ENCODE measurements at regions not wholly inside any gene's neighbourhood (a gene's known extent, or its start where the extent isn't known, plus 50 kb on each side); places are given as distances from the start of the nearest gene placed in this dataset.
"Not testable (repeated sequence)": the region's sequence is repeated elsewhere in the genome, so short reads cannot be mapped to it uniquely, and the experiment has no call there.

- POLR2A ChIA-PET (ENCODE audit: unreplicated experiment), result no interaction called here
- H3K79me2 ChIP-seq (ENCODE audit: low read depth), result no peaks in the 10 kb centered on the region
- intact Hi-C loops (cut with micrococcal nuclease; ENCODE audit: unreplicated experiment), result no loop called here
- no peak overlapping the region for H3K27ac ChIP-seq
- H3F3A ChIP-seq (ENCODE audit: insufficient read depth, low read depth), result no peaks in the 10 kb centered on the region
- no peaks in the 10 kb centered on the region for H3K9me3 ChIP-seq (ENCODE audit: insufficient read depth, low read depth)
- no peaks in the 10 kb centered on the region for H3K27me3 ChIP-seq (ENCODE audit: insufficient read depth, low read depth)
- no peak for DNase-seq
- H4K20me1 ChIP-seq (ENCODE audit: insufficient read depth), result no peaks in the 10 kb centered on the region
- H2AFZ ChIP-seq, result no peak overlapping the region
- H3K36me3 ChIP-seq (ENCODE audit: low read depth), result no peaks in the 10 kb centered on the region
- no peak overlapping the region for H3K4me2 ChIP-seq
- TF ChIP-seq CTCF (conservative IDR thresholded peaks at IDR 0.05) (no peak), EZH2 (IDR thresholded peaks at IDR 0.05; ENCODE audit: low read depth) (no peak)
- no TSS peak for BruUV-seq (replicated peaks)
- H3K4me3 ChIP-seq, result no peak overlapping the region
- H3K9me2 ChIP-seq (ENCODE audit: insufficient read depth), result no peaks in the 10 kb centered on the region
- CTCF ChIA-PET, result no interaction called here
- H3K4me1 ChIP-seq (replicated peaks; ENCODE audit: insufficient read depth), result no peaks in the 10 kb centered on the region
Measured at GRCh38 chr10:37003126-37003525, 122.3 kb upstream of the ANKRD30A start.

GRCh38 chr10:36995806-36996205, 129.6 kb upstream of the ANKRD30A start:
- H4K20me1 ChIP-seq (ENCODE audit: insufficient read depth); H3K79me2 ChIP-seq (ENCODE audit: low read depth); POLR2A ChIA-PET (ENCODE audit: unreplicated experiment); H2AFZ ChIP-seq; H3K27ac ChIP-seq; H3K4me2 ChIP-seq; H3K36me3 ChIP-seq (ENCODE audit: low read depth); CTCF ChIA-PET; BruUV-seq (replicated peaks); DNase-seq; H3K9me3 ChIP-seq (ENCODE audit: insufficient read depth, low read depth); H3K27me3 ChIP-seq (ENCODE audit: insufficient read depth, low read depth); H3K9me2 ChIP-seq (ENCODE audit: insufficient read depth); H3K4me1 ChIP-seq (replicated peaks; ENCODE audit: insufficient read depth); intact Hi-C loops (cut with micrococcal nuclease; ENCODE audit: unreplicated experiment); H3F3A ChIP-seq (ENCODE audit: insufficient read depth, low read depth); H3K4me3 ChIP-seq: not testable (repeated sequence)

GRCh38 chr10:36994886-36995285, 130.5 kb upstream of the ANKRD30A start:
- Histone ChIP-seq H3K4me2 (no peak overlapping the region), H3K9me3 (ENCODE audit: insufficient read depth, low read depth) (no peaks in the 10 kb centered on the region), H4K20me1 (ENCODE audit: insufficient read depth) (no peaks in the 10 kb centered on the region), H3K79me2 (ENCODE audit: low read depth) (no peaks in the 10 kb centered on the region), H3K27ac (no peak overlapping the region), H2AFZ (no peak overlapping the region), H3F3A (ENCODE audit: insufficient read depth, low read depth) (no peaks in the 10 kb centered on the region), H3K27me3 (ENCODE audit: insufficient read depth, low read depth) (no peaks in the 10 kb centered on the region), H3K36me3 (ENCODE audit: low read depth) (no peaks in the 10 kb centered on the region), H3K4me1 (replicated peaks; ENCODE audit: insufficient read depth) (no peaks in the 10 kb centered on the region), H3K4me3 (no peak overlapping the region), H3K9me2 (ENCODE audit: insufficient read depth) (no peaks in the 10 kb centered on the region)
- no TSS peak for BruUV-seq (replicated peaks)
- TF ChIP-seq EZH2 (IDR thresholded peaks at IDR 0.05; ENCODE audit: low read depth) (no peak), CTCF (conservative IDR thresholded peaks at IDR 0.05) (no peak)
- ChIA-PET CTCF (no interaction called here), POLR2A (ENCODE audit: unreplicated experiment) (no interaction called here)
- intact Hi-C loops (cut with micrococcal nuclease; ENCODE audit: unreplicated experiment), result no loop called here
- DNase-seq, result no peak

GRCh38 chr10:36989233-36989632, 136.2 kb upstream of the ANKRD30A start:
- ChIA-PET POLR2A (ENCODE audit: unreplicated experiment) (no interaction called here), CTCF (no interaction called here)
- Histone ChIP-seq H4K20me1 (ENCODE audit: insufficient read depth) (no peaks in the 10 kb centered on the region), H3K27ac (no peak overlapping the region), H3K4me1 (replicated peaks; ENCODE audit: insufficient read depth) (no peaks in the 10 kb centered on the region), H2AFZ (no peak overlapping the region), H3K79me2 (ENCODE audit: low read depth) (no peaks in the 10 kb centered on the region), H3K4me2 (no peak overlapping the region), H3K9me3 (ENCODE audit: insufficient read depth, low read depth) (no peaks in the 10 kb centered on the region), H3K36me3 (ENCODE audit: low read depth) (no peaks in the 10 kb centered on the region), H3K9me2 (ENCODE audit: insufficient read depth) (no peaks in the 10 kb centered on the region), H3K4me3 (no peak overlapping the region), H3K27me3 (ENCODE audit: insufficient read depth, low read depth) (no peaks in the 10 kb centered on the region), H3F3A (ENCODE audit: insufficient read depth, low read depth) (no peaks in the 10 kb centered on the region)
- no peak for TF ChIP-seq EZH2 (IDR thresholded peaks at IDR 0.05; ENCODE audit: low read depth)
- TF ChIP-seq CTCF (conservative IDR thresholded peaks at IDR 0.05), result no peak
- DNase-seq, result no peak
- BruUV-seq (replicated peaks), result no TSS peak
- intact Hi-C loops (cut with micrococcal nuclease; ENCODE audit: unreplicated experiment), result no loop called here
